Coronary artery (tissue), 2 donors: ENCODE measurements at regions not wholly inside any gene's neighbourhood (a gene's known extent, or its start where the extent isn't known, plus 50 kb on each side); places are given as distances from the start of the nearest gene placed in this dataset.
"Not testable (repeated sequence)": the region's sequence is repeated elsewhere in the genome, so short reads cannot be mapped to it uniquely, and the experiment has no call there.

ENCODE experiments used
- DNase-seq: peaks from one replicate; pipeline ENCODE4 v3.0.0-alpha.2; 2017; ENCODE audit warnings: low spot score
- H3K27ac ChIP-seq, 2 donors: fragments of 200-600 bp; sonication (generic); one replicate each; pipeline ENCODE4 v1.5.1; 2016 to 2019
- H3K4me3 ChIP-seq: fragments of 200-600 bp; sonication (generic); 2 replicates; pipeline ENCODE4 v1.5.1; 2016; ENCODE audit warnings: mild to moderate bottlenecking, moderate library complexity
- CTCF ChIP-seq: fragments of 200-600 bp; sonication (generic); IDR thresholded peaks from one replicate; pipeline ENCODE4 v1.5.1; 2019; ENCODE audit warnings: antibody characterized with exemption

- TF ChIP-seq CTCF: no peak
- Histone ChIP-seq H3K27ac (no peak overlapping the region), H3K4me3 (no peak overlapping the region)
- DNase-seq: no peak
Observed at GRCh38 chr2:59827677-59828076, 725.8 kb downstream of the BCL11A start.

- no peak overlapping the region for H3K27ac ChIP-seq
- no peak overlapping the region for H3K4me3 ChIP-seq
- no peak for DNase-seq
- TF ChIP-seq CTCF: no peak
Observed at GRCh38 chr2:59826177-59826576, 727.3 kb downstream of the BCL11A start.

- no peak overlapping the region for H3K27ac ChIP-seq
- no peak for DNase-seq
- no peak overlapping the region for H3K4me3 ChIP-seq
- TF ChIP-seq CTCF: no peak
Observed at GRCh38 chr2:59824314-59824713, 729.1 kb downstream of the BCL11A start.

- no peak for DNase-seq
- TF ChIP-seq CTCF: no peak
- Histone ChIP-seq H3K4me3 (no peak overlapping the region), H3K27ac (no peak overlapping the region)
Observed at GRCh38 chr2:59816075-59816474, 737.4 kb downstream of the BCL11A start.

GRCh38 chr2:59810283-59810682 is 743.2 kb downstream of the BCL11A start:
- H3K27ac ChIP-seq, DNase-seq, H3K4me3 ChIP-seq: not testable (repeated sequence)

- DNase-seq: no peak
- no peak for TF ChIP-seq CTCF
- no peak overlapping the region for H3K4me3 ChIP-seq
Observed at GRCh38 chr2:59806486-59806885, 747.0 kb downstream of the BCL11A start.

GRCh38 chr2:59804732-59805131 is 748.7 kb downstream of the BCL11A start:
- no peak for TF ChIP-seq CTCF
- no peak overlapping the region for H3K4me3 ChIP-seq
- no peak overlapping the region for H3K27ac ChIP-seq
- no peak for DNase-seq

More at GRCh38 chr2:59806486-59806885, 747.0 kb downstream of the BCL11A start:
- H3K27ac ChIP-seq: no peak overlapping the region

GRCh38 chr2:59803586-59803985 is 749.9 kb downstream of the BCL11A start:
- Histone ChIP-seq H3K27ac (no peak overlapping the region), H3K4me3 (no peak overlapping the region)
- TF ChIP-seq CTCF: no peak
- DNase-seq: no peak
